Aorta (tissue), 5 donors: ENCODE measurements at regions not wholly inside any gene's neighbourhood (a gene's known extent, or its start where the extent isn't known, plus 50 kb on each side); places are given as distances from the start of the nearest gene placed in this dataset.
A peak's percentile ranks its signal among the peaks of the same experiment; 100 is the strongest.
"Not testable (repeated sequence)": the region's sequence is repeated elsewhere in the genome, so short reads cannot be mapped to it uniquely, and the experiment has no call there.

ENCODE experiments used
- ATAC-seq: fragments of 200-7000 bp; cut with Tn5 transposase; one replicate; pipeline ENCODE4 v1.9.1; 2022; ENCODE audit warnings: moderate library complexity; ENCODE audit not compliant: low FRiP score
- DNase-seq, 2 donors: peaks; one replicate each; pipeline ENCODE4 v3.0.0-alpha.2; 2020
- H3K27ac ChIP-seq, 2 donors: one replicate each; pipeline ENCODE4 v1.5.1; 2013; ENCODE audit warnings: low read length in 2 of 2, mild to moderate bottlenecking in 2 of 2, moderate library complexity in 2 of 2, control low read depth in 1 of 2, inconsistent platforms in 1 of 2, low read depth in 1 of 2
- H3K27me3 ChIP-seq, 2 donors: one replicate each; pipeline ENCODE4 v1.6.1; 2013; ENCODE audit warnings: control low read depth in 1 of 2, low read length in 1 of 2, mild to moderate bottlenecking in 1 of 2, moderate library complexity in 1 of 2; ENCODE audit not compliant: insufficient read depth in 2 of 2, control insufficient read depth in 1 of 2
- H3K36me3 ChIP-seq, 2 donors: one replicate each; pipeline ENCODE4 v1.6.1; 2013; ENCODE audit warnings: control low read depth in 1 of 2, low read length in 1 of 2, mild to moderate bottlenecking in 1 of 2; ENCODE audit not compliant: insufficient read depth in 2 of 2, control insufficient read depth in 1 of 2
- H3K4me1 ChIP-seq, 2 donors: one replicate each; pipeline ENCODE4 v1.6.1; 2013; ENCODE audit warnings: low read length in 2 of 2, control low read depth in 1 of 2, mild to moderate bottlenecking in 1 of 2, moderate library complexity in 1 of 2; ENCODE audit not compliant: insufficient read depth in 2 of 2, control insufficient read depth in 1 of 2
- H3K4me3 ChIP-seq, 2 donors: one replicate each; pipeline ENCODE4 v1.5.1; 2013; ENCODE audit warnings: low read length in 2 of 2, control low read depth in 1 of 2, mild to moderate bottlenecking in 1 of 2
- H3K9me3 ChIP-seq: one replicate; pipeline ENCODE4 v1.6.1; 2013; ENCODE audit warnings: mild to moderate bottlenecking, low read length; ENCODE audit not compliant: control insufficient read depth
- WGBS, 2 donors: extraction: QIAGEN DNeasy Blood & Tissue Kit; methylation state at CpG; one replicate each; pipeline ENCODE4 v1.1.7; 2013; 5-methylcytosine and 5-hydroxymethylcytosine counted together
- intact Hi-C, 2 donors: fragments of 100-400 bp; cut with DNase I; formaldehyde crosslinking; loops; one replicate each; pipeline versions ENCODE4 v1.14.2 to v1.15.0; 2022
- donor health status: healthy with polysubstance abuse.
- donor health status: Bipolar disorder and iron deficiency.
- donor health status: DM: no; HTN: no; CAD: no.
- donor health status: DM: no; HTN: no; CAD: no.
- donor health status: DM: yes; HTN: yes; CAD: no.

DNA sequence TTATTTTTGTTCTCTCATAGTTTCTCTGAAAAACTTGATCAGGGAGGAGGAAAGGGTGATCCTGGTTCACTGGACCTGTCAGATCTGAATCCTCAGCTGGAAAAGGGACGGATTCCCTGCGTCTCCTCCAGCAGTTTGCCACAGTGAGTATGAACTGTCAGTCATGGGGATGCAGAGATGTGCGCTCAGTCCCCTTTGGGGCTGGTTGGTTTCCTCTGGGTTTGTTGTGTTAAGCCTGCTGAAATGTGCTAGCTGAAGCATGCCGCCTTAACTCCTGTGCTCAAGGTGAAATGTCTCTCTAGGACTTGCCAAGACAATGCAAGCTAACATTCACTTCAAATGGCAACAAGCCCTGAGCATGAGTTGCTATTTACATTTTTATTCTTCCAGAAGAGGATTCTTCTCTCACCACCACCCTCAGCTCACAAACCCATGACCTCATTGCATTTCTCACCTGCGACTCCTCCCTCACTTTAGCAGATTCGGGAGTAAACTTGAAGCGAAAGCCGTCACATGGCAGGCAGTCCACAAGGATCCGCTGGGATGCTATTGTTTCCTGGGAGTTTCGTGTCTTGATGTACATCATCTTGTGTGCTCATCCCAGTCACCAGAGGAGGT is 192.9 kb upstream of the FZD8 start:
- no peak overlapping the region for H3K4me3 ChIP-seq
- no peaks in the 10 kb centered on the region for H3K27me3 ChIP-seq
- DNase-seq (no peak), ATAC-seq (no peak)
- H3K9me3 ChIP-seq, result no peaks in the 10 kb centered on the region
- WGBS, 2 donors, result 95 to 96% methylated on average over 10 of the region's 10 CpGs
- H3K36me3 ChIP-seq, result no peaks in the 10 kb centered on the region
- intact Hi-C loops, result no loop called here
- no peak overlapping the region for H3K27ac ChIP-seq
- H3K4me1 ChIP-seq, result no peaks in the 10 kb centered on the region

DNA sequence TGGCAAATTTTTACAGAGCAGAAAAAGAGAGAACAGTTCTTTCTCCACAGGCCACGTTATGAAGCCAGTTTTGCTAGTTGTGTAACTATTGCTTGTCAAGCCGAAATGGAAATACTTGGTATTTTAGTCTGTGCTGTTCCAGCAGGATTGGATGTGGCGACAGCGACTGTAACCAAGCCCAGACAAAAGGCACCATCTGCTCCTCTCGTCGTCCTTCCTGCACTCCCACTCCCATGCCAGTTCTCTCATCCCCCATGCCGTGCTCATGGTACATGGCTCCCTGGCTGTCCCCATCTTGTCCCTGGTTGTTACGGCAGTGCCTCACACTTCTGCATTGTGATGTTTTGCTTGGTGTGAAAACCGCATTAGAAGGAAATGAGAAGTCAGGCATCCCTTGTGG is 185.7 kb upstream of the FZD8 start:
- intact Hi-C loops, result no loop called here
- ATAC-seq, result no peak
- no peak overlapping the region for H3K27ac ChIP-seq
- H3K36me3 ChIP-seq, result no peaks in the 10 kb centered on the region
- no peaks in the 10 kb centered on the region for H3K27me3 ChIP-seq
- H3K4me1 ChIP-seq, result peaks cover 0 to 2% of the 10 kb centered on the region in 2 donors
- no peak for DNase-seq
- H3K9me3 ChIP-seq, result no peaks in the 10 kb centered on the region
- 91 to 93% methylated on average over 9 of the region's 9 CpGs for WGBS, 2 donors
- H3K4me3 ChIP-seq, result no peak overlapping the region

DNA sequence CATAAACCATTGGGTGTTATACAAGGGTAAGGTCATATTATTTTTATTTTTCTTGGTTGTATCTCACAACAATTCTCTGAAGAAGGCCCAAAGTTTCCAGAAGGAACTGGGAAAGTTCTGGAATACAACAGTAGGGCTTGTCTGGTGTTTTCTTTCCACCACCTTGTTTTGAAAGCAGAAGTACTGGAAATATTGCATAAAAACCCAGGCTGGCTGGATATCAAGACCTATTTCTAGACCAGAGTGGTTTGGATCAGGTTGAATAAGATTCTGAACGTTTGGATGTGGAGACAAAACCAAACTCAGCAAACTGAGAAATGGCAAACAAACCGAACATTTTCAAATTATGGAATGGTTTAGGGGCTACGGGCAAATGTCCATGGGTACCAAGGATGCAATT is 182.6 kb upstream of the FZD8 start:
- intact Hi-C loops, result no loop called here
- Histone ChIP-seq H3K36me3 (no peaks in the 10 kb centered on the region), H3K27ac (no peak overlapping the region), H3K4me3 (no peak overlapping the region), H3K4me1 (peaks cover 0 to 2% of the 10 kb centered on the region in 2 donors), H3K9me3 (no peaks in the 10 kb centered on the region), H3K27me3 (no peaks in the 10 kb centered on the region)
- WGBS, 2 donors, result 9% methylated on average over 3 of the region's 3 CpGs
- ATAC-seq (no peak), DNase-seq (no peak)

DNA sequence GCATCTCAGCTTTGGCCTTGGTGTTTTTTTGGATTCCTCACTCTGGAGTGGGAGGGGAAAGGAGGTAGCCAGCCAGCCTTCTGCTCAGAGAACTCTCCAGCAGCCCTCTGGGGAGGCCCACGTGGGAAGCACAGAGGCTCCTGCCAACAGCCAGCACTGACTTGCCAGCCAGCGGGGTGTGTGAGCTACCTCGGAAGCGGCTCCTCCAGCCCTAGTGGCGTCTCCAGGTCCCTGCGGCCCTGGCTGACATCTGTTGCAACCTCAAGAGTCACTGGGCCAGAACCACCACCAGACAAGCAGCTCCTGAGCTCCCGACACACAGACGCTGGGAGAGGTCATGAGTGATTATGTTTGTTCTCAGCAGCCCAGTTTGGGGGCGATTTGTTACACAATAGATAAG is 180.2 kb upstream of the FZD8 start:
- peak overlapping the region in 1 of 2 donors; percentile 26 for H3K27ac ChIP-seq
- H3K36me3 ChIP-seq, result no peaks in the 10 kb centered on the region
- H3K9me3 ChIP-seq, result no peaks in the 10 kb centered on the region
- H3K4me3 ChIP-seq, result no peak overlapping the region
- DNase-seq (peak; percentile 95), ATAC-seq (peak; percentile 94)
- WGBS, 2 donors, result 5 to 7% methylated on average over 9 of the region's 9 CpGs
- intact Hi-C loops, result no loop called here
- no peaks in the 10 kb centered on the region for H3K27me3 ChIP-seq
- H3K4me1 ChIP-seq, result peaks cover 0 to 2% of the 10 kb centered on the region in 2 donors

DNA sequence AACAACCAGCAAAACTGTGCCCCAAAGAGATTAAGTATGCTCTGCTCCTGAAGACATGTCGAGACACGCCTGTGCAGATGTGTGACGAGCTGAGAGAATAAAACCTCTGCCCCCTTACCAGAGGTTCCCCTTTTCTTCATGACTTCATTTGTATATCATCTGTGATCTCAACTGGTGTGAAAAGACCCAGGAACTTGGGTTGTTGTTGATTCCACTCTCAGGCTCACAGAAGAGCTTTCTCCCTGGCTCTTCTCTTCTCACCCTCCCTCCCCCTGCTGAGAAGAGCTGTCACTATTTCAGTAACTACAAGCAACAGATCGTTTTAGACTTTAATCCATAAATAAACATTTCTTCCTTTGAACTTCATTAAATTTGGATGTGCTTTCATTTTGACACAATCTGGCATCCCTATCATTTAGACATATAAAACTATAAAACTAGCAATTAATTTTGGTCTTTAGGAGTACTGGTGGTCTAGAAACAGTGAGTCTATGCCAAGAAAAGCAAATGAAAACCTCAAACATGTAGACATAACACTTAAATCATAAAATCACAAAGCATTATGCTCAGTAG is 179.3 kb upstream of the FZD8 start:
- DNase-seq (no peak), ATAC-seq (no peak)
- intact Hi-C loops, result no loop called here
- Histone ChIP-seq H3K36me3 (no peaks in the 10 kb centered on the region), H3K4me1 (peaks cover 0 to 2% of the 10 kb centered on the region in 2 donors), H3K27me3 (no peaks in the 10 kb centered on the region), H3K9me3 (no peaks in the 10 kb centered on the region), H3K4me3 (no peak overlapping the region), H3K27ac (no peak overlapping the region)
- 73 to 74% methylated on average over 4 of the region's 4 CpGs for WGBS, 2 donors

DNA sequence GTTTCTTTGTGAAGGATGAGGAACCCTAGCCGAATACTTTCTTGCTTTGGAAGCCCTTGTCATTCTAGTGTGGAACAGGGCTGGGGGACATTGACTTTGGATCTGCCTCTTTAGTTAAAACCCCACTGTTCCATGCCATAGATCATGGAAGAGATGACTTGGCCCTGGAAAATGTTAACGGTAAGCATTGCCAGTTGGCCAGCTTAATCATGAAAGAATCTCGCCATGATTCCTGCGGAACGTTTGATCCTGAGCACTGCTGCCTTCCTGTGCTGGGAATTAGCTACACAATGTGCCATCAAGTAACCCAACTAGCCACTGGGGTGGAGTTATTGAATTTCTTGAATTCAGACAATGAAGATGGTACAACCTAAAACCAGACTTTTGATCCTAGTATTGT is 177.6 kb upstream of the FZD8 start:
- Histone ChIP-seq H3K4me3 (no peak overlapping the region), H3K9me3 (no peaks in the 10 kb centered on the region), H3K4me1 (peaks cover 0 to under 1% of the 10 kb centered on the region in 2 donors), H3K36me3 (no peaks in the 10 kb centered on the region), H3K27ac (no peak overlapping the region), H3K27me3 (no peaks in the 10 kb centered on the region)
- whole genome bisulfite sequencing, 2 donors, result 25 to 40% methylated on average over 5 of the region's 5 CpGs
- DNase-seq (no peak), ATAC-seq (peak; percentile 17)
- intact Hi-C loops, result no loop called here

DNA sequence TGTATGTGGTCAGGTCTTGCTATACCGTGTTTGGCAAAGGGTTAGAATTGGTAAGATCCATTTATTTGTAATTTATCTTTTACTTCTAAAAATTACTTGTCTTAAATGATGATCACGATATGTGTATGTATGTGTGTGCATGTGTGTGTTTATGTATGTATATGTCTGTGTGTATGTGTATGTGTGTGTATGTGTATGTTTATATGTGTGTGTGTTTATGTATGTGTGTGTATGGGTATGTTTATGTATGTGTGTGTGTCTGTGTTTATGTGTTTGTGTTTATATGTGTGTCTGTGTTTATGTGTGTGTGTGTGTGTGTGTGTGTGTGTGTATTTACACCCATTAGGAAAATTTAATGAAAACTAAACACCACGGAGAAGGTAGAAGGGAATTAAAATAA is 176.9 kb upstream of the FZD8 start:
- no peak for ATAC-seq

DNA sequence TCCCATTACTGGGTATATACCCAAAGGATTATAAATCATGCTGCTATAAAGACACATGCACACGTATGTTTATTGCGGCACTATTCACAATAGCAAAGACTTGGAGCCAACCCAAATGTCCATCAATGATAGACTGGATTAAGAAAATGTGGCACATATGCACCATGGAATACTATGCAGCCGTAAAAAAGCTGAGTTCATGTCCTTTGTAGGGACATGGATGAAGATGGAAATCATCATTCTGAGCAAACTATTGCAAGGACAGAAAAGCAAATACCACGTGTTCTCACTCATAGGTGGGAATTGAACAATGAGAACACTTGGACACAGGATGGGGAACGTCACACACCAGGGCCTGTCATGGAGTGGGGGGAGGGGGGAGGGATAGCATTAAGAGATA is 175.0 kb upstream of the FZD8 start:
- H3K4me1 ChIP-seq, H3K9me3 ChIP-seq, DNase-seq, ATAC-seq, intact Hi-C loops, H3K36me3 ChIP-seq, H3K27ac ChIP-seq, H3K4me3 ChIP-seq, H3K27me3 ChIP-seq: not testable (repeated sequence)
- WGBS, 2 donors, result 94 to 95% methylated on average over 3 of the region's 5 CpGs

More for the DNA sequence above, 176.9 kb upstream of the FZD8 start:
- 76 to 83% methylated on average over 3 of the region's 3 CpGs for WGBS, 2 donors
- H3K27ac ChIP-seq, result no peak overlapping the region
- no peaks in the 10 kb centered on the region for H3K4me1 ChIP-seq
- no peak for DNase-seq
- intact Hi-C loops, result no loop called here
- no peak overlapping the region for H3K4me3 ChIP-seq
- H3K9me3 ChIP-seq, result no peaks in the 10 kb centered on the region
- no peaks in the 10 kb centered on the region for H3K27me3 ChIP-seq
- no peaks in the 10 kb centered on the region for H3K36me3 ChIP-seq

DNA sequence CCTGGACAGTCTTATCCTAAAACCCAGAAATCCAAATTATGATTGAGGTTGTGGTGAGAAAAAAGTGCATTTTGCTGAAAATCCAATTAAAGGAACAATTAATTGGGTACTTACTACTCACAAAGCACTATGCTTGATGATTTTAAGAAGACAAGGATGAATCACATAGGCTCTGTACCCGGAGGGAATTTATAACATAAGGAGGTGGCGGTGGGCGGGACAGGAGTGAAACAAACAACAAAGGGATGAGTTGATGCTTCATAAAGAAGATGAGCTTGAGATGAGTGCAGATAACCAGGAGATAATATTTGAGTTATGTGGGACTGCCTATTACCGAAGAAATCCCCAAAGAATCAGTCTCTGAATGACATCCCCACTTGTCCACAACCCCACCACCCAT is 171.1 kb upstream of the FZD8 start:
- Histone ChIP-seq H3K4me1 (no peaks in the 10 kb centered on the region), H3K27me3 (no peaks in the 10 kb centered on the region), H3K27ac (no peak overlapping the region), H3K36me3 (no peaks in the 10 kb centered on the region), H3K4me3 (no peak overlapping the region), H3K9me3 (no peaks in the 10 kb centered on the region)
- DNase-seq (no peak), ATAC-seq (no peak)
- 96 to 97% methylated on average over 4 of the region's 4 CpGs for WGBS, 2 donors
- intact Hi-C loops, result no loop called here
